Fibroblast of skin of scalp (primary cell): ENCODE measurements at regions not wholly inside any gene's neighbourhood (a gene's known extent, or its start where the extent isn't known, plus 50 kb on each side); places are given as distances from the start of the nearest gene placed in this dataset.
"Not testable (repeated sequence)": the region's sequence is repeated elsewhere in the genome, so short reads cannot be mapped to it uniquely, and the experiment has no call there.

Experiments
- DNase-seq: peaks from one replicate; pipeline ENCODE4 v3.0.0-alpha.2; 2013

DNA sequence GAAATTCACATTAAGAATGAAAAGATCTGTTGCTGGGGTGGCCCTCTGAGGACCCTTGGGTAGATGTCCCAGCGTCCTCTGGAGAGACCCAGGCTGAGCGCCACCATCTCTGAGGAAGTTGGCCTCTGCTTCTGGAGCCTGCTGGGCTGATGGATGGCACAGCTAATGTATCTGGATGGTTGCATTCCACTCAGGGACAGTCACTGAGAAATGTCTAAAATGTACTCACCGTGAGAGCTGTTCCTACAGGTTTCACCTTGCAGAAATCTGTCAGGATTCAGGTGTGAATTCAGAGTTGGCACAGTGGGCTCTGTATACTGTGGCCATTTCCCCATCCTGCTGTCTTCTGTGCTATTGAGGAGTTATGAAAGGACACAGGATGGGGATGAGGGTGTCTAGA lies 247.2 kb downstream of the AACS start:
- no peak for DNase-seq

GRCh38 chr12:125314051-125314755 lies 249.0 kb downstream of the AACS start:
- no peak for DNase-seq

DNA sequence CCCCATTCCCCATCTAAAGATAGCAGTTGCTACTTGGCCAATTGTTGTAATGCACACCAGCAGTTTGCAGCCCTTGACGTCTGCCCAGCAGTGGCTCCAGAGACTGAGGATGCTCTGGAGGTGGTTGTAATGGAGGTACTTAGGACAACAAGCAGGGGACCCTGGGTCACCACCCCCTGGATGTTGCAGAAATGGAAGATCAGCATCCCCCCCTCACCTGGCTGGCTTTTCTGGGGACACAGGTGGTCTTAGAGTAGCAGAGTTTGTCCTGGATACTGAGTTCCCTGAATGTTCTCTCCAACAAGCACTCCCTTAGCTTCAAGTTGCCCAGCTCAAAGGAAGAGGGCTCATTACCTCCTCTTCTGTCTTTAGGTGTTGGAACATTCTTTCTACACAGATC lies 250.5 kb downstream of the AACS start:
- no peak for DNase-seq

- DNase-seq, result no peak
Observed at GRCh38 chr12:125320177-125320576, 254.9 kb downstream of the AACS start.

GRCh38 chr12:125324861-125325490 lies 259.7 kb downstream of the AACS start:
- DNase-seq, result no peak

- DNase-seq, result peak; percentile 13
Observed at GRCh38 chr12:125329239-125330102, 264.2 kb downstream of the AACS start.

- DNase-seq, result peak; percentile 40
Observed at GRCh38 chr12:125330645-125331341, 265.6 kb downstream of the AACS start.

GRCh38 chr12:125331342-125332052 lies 266.3 kb downstream of the AACS start:
- DNase-seq, result no peak

DNA sequence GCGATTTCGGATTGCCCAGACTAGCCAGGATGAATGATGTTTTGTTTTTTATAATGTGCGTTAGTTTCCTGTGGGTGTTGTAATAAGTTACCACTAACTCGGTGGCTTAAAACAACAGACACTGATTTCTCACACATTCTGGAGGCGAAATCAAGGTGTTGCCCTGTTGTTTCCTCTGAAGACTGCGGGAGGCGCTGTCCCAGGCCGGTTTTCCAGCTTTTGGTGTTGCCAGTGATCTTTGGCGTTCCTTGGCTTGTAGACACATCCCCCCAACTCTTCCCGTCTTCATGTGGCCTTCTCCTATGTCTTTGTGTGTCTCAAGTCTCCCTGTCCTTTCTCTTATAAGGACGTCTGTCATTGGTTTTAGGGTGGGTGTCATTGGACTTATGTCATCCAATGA lies 267.7 kb downstream of the AACS start:
- DNase-seq, result no peak

- DNase-seq, result no peak
Observed at GRCh38 chr12:125336246-125336645, 271.0 kb downstream of the AACS start.

GRCh38 chr12:125340791-125341190 lies 275.6 kb downstream of the AACS start:
- DNase-seq, result peak; percentile 76

GRCh38 chr12:125341422-125341821 lies 276.2 kb downstream of the AACS start:
- no peak for DNase-seq

- DNase-seq, result no peak
Observed at GRCh38 chr12:125343649-125344048, 278.4 kb downstream of the AACS start.

DNA sequence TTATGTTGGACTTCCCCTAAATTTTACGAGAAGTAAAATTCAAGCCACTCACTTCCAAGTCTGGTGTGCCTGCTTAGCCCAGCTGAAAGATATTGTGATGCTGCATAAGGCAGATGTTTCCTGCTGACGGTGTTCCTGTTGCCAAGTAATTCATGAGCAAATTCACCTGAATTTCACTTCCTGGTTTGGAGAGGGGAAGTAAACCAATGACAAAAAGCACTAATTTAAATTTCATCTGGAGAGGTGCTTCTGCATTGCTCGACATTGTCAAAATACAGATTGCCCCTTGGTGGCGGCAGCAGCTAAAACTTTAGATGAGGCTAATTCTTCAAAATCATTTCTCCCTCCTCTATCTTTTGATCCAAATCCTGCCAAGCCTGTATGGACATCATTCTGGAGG lies 281.1 kb downstream of the AACS start:
- DNase-seq, result no peak

DNA sequence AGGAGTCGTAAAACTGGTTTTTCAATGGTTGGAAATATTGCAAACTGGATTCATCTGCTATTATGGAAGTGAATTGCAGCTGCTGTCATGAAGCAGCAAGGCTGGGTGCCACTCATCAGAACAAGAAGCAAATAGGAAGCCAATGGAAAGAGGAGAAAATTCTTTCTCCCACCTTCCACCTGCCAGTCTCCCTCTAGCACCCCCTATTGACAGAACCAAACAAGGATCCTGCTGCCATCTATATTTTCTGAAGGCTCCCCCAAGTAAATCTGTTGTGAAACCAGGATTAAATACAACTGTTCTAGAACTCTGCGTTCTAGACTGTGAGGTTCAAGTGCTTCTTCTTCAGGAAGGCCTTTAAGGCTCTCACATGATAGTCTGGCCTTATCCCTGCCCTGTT lies 286.6 kb downstream of the AACS start:
- no peak for DNase-seq

DNA sequence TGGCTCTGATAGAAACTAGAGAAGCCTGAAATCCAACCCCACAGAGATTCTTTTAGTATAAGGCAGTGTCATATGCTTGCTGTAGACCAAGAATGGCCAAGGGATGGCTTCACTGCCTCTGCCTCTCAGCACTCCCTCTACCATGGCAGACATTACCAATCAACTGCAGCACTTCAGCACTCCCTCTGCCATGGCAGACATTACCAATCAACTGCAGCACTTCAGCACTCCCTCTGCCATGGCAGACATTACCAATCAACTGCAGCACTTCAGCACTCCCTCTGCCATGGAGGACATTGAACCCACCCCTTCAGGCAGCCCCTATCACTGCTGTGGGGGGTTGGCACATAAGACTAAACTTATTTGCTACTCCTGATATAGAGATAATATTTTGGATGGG lies 287.8 kb downstream of the AACS start:
- not testable (repeated sequence) for DNase-seq

- no peak for DNase-seq
Observed at GRCh38 chr12:125353871-125354270, 288.6 kb downstream of the AACS start.

DNA sequence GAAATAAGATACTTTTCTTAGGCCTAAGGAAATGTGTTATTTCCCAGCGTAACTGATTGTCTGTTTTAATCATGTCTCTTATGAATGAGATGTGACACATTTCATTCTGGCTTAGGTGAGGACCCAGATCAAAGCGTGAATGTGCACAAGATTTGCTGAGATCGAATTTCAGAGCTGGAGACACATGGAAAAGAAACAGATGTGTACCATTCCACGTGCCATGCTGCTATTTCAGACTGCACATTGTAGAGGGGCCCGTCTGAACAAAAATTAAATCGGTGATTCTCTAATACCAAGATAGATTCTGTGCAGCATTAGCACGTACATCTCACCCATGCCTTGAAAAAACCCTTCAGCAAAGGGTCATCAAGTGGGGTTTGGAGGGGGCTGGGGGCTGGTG lies 290.4 kb downstream of the AACS start:
- no peak for DNase-seq

DNA sequence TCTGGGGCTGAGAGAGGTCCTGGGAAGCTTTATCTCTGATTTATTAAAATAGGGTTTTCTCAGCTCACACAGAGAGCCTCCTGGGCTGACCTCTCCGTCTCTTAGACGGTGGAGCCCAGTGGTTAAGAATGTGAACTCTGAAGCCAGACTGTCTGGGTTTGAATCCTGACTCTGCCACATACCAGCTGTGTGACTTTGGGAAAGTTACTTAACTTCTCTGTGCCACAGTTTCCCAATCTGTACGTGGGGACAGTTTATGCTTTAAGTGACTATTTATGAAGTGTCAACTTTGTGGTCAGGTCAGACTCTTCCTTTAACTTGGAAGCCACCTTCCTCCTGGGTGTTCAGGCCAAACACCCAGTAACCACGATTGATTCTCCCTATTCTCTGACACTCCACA lies 290.9 kb downstream of the AACS start:
- no peak for DNase-seq

- DNase-seq, result no peak
Observed at GRCh38 chr12:125357561-125357960, 292.3 kb downstream of the AACS start.

DNA sequence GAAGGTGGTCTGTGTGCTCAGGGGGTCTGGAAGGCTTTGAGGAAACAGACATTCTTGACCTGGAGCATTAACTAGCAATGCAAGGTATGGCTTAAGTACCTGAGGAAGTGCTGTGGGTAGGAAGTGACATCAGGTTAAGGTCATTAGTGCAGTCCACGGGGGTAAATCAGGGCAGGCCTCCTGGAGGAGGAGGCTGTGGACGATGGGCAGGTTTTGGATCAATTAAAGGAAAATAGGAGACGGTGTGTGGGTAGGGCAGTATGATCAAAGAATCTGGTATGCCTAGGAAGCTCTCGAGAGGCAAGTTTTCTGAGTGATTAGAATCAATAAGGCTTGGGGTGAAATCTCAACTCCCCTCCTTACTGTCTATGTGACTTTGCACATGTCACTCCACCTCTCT lies 295.3 kb downstream of the AACS start:
- no peak for DNase-seq

DNA sequence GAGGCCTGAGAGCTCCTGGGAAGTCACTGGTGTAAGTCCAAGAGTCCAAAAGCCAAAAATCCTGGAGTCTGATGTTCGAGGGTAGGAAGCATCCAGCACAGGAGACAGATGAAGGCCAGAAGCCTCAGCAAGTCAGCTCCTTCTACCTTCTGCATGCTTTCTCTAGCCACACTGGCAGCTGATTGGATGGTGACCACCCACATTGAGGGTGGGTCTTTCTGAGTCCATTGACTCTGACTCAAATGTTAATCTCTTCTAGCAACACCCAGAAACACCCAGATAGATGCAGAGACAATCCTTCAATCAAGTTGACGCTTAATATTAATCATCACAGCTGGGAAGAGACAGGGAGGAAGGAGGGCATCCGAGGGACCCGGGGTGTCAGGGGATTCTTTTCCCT lies 305.8 kb downstream of the AACS start:
- DNase-seq, result no peak
